ENCODE measurements at regions not wholly inside any gene's neighbourhood (a gene's known extent, or its start where the extent isn't known, plus 50 kb on each side); places are given as distances from the start of the nearest gene placed in this dataset.

DNA sequence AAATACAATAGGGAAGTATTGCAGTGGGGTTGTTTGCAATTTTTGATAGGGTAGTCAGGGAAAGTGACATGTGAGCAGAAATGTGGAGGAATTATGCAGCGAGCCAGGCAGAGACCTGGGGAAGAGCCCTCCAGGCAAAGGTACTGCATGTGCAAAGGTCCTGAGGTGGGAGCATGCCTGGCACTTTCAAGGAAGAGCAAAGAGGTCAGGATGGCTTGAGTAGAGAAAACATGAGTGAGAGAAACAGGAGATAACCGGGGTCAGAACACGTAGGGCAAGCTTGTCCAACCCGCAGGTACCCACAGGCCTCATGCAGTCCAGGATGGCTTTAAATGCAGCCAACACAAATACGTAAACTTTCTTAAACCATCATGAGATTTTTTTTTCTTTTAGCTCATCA is 71.0 kb downstream of the COQ2 start:
- Histone ChIP-seq H3K36me3 (ENCODE audit: control insufficient read depth, insufficient read depth, low read length) (no peaks in the 10 kb centered on the region), H3K27ac (ENCODE audit: insufficient read depth, low read length) (no peak overlapping the region), H3K27me3 (ENCODE audit: control insufficient read depth, insufficient read depth, low read length) (no peaks in the 10 kb centered on the region), H3K4me1 (ENCODE audit: control insufficient read depth, extremely low read depth, insufficient read depth, low read length) (peaks cover 2% of the 10 kb centered on the region), H3K9me3 (ENCODE audit: control insufficient read depth, insufficient read depth, low read depth, low read length) (no peaks in the 10 kb centered on the region), H3K9ac (ENCODE audit: insufficient read depth, low read length) (no peak overlapping the region), H3K4me3 (replicated peaks in 1 of 4; ENCODE audit: control extremely low read depth in 1 of 4, insufficient read depth in 1 of 4, low read depth in 3 of 4, low read length in 4 of 4) (no peak overlapping the region), H3K4me2 (ENCODE audit: extremely low read depth, insufficient read depth, low read length) (no peak overlapping the region), H2AFZ (ENCODE audit: low read length) (no peak overlapping the region), H4K20me1 (ENCODE audit: control insufficient read depth, extremely low read depth, insufficient read depth, low read length) (no peaks in the 10 kb centered on the region), H3K79me2 (ENCODE audit: control insufficient read depth, insufficient read depth, low read length) (no peaks in the 10 kb centered on the region)
- TF ChIP-seq CTCF (conservative IDR thresholded peaks at IDR 0.05 in 1 of 2, IDR thresholded peaks at IDR 0.05 in 1 of 2; ENCODE audit: low read depth in 1 of 2, low read length in 2 of 2) (no peak), EZH2 (IDR thresholded peaks at IDR 0.05; ENCODE audit: low read length, missing control alignments) (no peak)
- no peak for DNase-seq (ENCODE audit: low read depth in 2 of 2)

GRCh38 chr4:83212041-83212851 is 72.4 kb downstream of the COQ2 start:
- H3K27me3 ChIP-seq (ENCODE audit: control insufficient read depth, insufficient read depth, low read length) = no peaks in the 10 kb centered on the region
- H3K36me3 ChIP-seq (ENCODE audit: control insufficient read depth, insufficient read depth, low read length) = no peaks in the 10 kb centered on the region
- no peaks in the 10 kb centered on the region for H3K79me2 ChIP-seq (ENCODE audit: control insufficient read depth, insufficient read depth, low read length)
- no peak for TF ChIP-seq CTCF (conservative IDR thresholded peaks at IDR 0.05 in 1 of 2, IDR thresholded peaks at IDR 0.05 in 1 of 2; ENCODE audit: low read depth in 1 of 2, low read length in 2 of 2)
- TF ChIP-seq EZH2 (IDR thresholded peaks at IDR 0.05; ENCODE audit: low read length, missing control alignments) = no peak
- H3K9me3 ChIP-seq (ENCODE audit: control insufficient read depth, insufficient read depth, low read depth, low read length) = no peaks in the 10 kb centered on the region
- DNase-seq (ENCODE audit: low read depth in 2 of 2) = no peak
- no peak overlapping the region for H3K4me2 ChIP-seq (ENCODE audit: extremely low read depth, insufficient read depth, low read length)
- no peaks in the 10 kb centered on the region for H4K20me1 ChIP-seq (ENCODE audit: control insufficient read depth, extremely low read depth, insufficient read depth, low read length)
- H3K4me1 ChIP-seq (ENCODE audit: control insufficient read depth, extremely low read depth, insufficient read depth, low read length) = peaks cover 2% of the 10 kb centered on the region
- H3K9ac ChIP-seq (ENCODE audit: insufficient read depth, low read length) = no peak overlapping the region
- H2AFZ ChIP-seq (ENCODE audit: low read length) = no peak overlapping the region
- H3K4me3 ChIP-seq (replicated peaks in 1 of 4; ENCODE audit: control extremely low read depth in 1 of 4, insufficient read depth in 1 of 4, low read depth in 3 of 4, low read length in 4 of 4) = no peak overlapping the region
- no peak overlapping the region for H3K27ac ChIP-seq (ENCODE audit: insufficient read depth, low read length)

GRCh38 chr4:83209419-83209818 is 75.2 kb downstream of the COQ2 start:
- Histone ChIP-seq H3K4me1 (ENCODE audit: control insufficient read depth, extremely low read depth, insufficient read depth, low read length) (peaks cover 2% of the 10 kb centered on the region), H2AFZ (ENCODE audit: low read length) (no peak overlapping the region), H3K4me2 (ENCODE audit: extremely low read depth, insufficient read depth, low read length) (no peak overlapping the region), H3K27ac (ENCODE audit: insufficient read depth, low read length) (no peak overlapping the region), H3K79me2 (ENCODE audit: control insufficient read depth, insufficient read depth, low read length) (no peaks in the 10 kb centered on the region), H3K4me3 (replicated peaks in 1 of 4; ENCODE audit: control extremely low read depth in 1 of 4, insufficient read depth in 1 of 4, low read depth in 3 of 4, low read length in 4 of 4) (no peak overlapping the region), H3K9ac (ENCODE audit: insufficient read depth, low read length) (no peak overlapping the region), H3K9me3 (ENCODE audit: control insufficient read depth, insufficient read depth, low read depth, low read length) (no peaks in the 10 kb centered on the region), H3K27me3 (ENCODE audit: control insufficient read depth, insufficient read depth, low read length) (no peaks in the 10 kb centered on the region), H4K20me1 (ENCODE audit: control insufficient read depth, extremely low read depth, insufficient read depth, low read length) (no peaks in the 10 kb centered on the region), H3K36me3 (ENCODE audit: control insufficient read depth, insufficient read depth, low read length) (no peaks in the 10 kb centered on the region)
- TF ChIP-seq CTCF (conservative IDR thresholded peaks at IDR 0.05 in 1 of 2, IDR thresholded peaks at IDR 0.05 in 1 of 2; ENCODE audit: low read depth in 1 of 2, low read length in 2 of 2) (no peak), EZH2 (IDR thresholded peaks at IDR 0.05; ENCODE audit: low read length, missing control alignments) (no peak)
- DNase-seq (ENCODE audit: low read depth in 2 of 2) = no peak

Measured in fibroblast of lung (primary cell).